ENCODE measurements at regions not wholly inside any gene's neighbourhood (a gene's known extent, or its start where the extent isn't known, plus 50 kb on each side); places are given as distances from the start of the nearest gene placed in this dataset.

GRCh38 chr21:28671549-28672195, 321.0 kb downstream of the LTN1 start:
- FAIRE-seq (no peak), DNase-seq (ENCODE audit: extremely low spot score, insufficient read length, low read depth) (no peak)

GRCh38 chr21:28669971-28670653, 322.6 kb downstream of the LTN1 start:
- no peak for DNase-seq (ENCODE audit: extremely low spot score, insufficient read length, low read depth)
- no peak for FAIRE-seq

GRCh38 chr21:28669321-28669720, 323.4 kb downstream of the LTN1 start:
- DNase-seq (ENCODE audit: extremely low spot score, insufficient read length, low read depth): no peak
- no peak for FAIRE-seq

- no peak for DNase-seq (ENCODE audit: extremely low spot score, insufficient read length, low read depth)
- no peak for FAIRE-seq
Observed at GRCh38 chr21:28663754-28664153, 328.9 kb downstream of the LTN1 start.

DNA sequence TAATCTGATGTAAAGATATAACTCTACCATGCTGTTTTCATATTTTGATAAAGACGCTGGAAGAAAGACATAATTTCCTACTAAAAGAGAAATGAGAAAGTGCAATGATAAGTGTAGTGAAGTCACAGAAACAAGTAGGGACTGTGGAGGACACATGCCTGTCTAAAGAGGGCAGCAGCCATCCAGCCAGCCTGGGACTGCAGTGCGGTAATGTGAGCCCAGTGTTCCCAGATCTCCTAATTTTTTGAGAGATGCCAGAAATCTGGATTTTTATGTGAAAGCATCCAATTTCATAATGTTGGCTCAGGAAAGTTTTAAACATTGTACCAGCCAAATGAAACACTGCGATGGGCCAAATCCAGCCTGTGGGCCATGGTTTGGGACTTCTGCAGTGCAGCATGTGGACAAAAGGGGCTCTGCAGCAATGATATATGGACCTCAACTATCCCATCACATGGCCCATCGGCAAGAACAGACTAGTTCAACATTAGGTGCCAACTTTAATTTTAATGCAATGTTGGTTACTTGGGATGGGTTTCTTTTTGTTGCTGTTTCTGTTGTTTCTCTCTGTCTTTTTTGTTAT, 329.5 kb downstream of the LTN1 start:
- FAIRE-seq: no peak
- no peak for DNase-seq (ENCODE audit: extremely low spot score, insufficient read length, low read depth)

- no peak for DNase-seq (ENCODE audit: extremely low spot score, insufficient read length, low read depth)
- FAIRE-seq: no peak
Observed at GRCh38 chr21:28657566-28657965, 335.1 kb downstream of the LTN1 start.

GRCh38 chr21:28655471-28655870, 337.2 kb downstream of the LTN1 start:
- no peak for DNase-seq (ENCODE audit: extremely low spot score, insufficient read length, low read depth)
- FAIRE-seq: no peak

DNA sequence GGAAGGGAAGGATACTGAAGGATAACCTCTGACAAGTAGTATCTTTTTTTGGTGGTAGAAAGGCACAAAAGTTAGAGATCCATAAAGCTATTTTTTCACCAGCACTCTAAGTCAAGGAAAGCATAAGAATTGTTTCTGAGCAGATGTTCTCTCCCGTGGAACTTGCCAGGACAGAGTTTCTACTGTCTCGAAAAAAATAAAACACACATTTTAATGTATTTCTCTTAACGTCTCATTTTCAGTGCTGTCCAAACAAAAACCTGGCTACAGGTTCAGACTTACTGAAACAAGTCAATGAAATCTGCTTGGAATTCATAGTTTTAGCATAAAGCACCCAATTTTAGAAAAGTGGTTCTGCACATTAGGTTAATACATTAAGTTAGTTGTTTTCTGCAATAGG, 338.3 kb downstream of the LTN1 start:
- no peak for FAIRE-seq
- no peak for DNase-seq (ENCODE audit: extremely low spot score, insufficient read length, low read depth)

DNA sequence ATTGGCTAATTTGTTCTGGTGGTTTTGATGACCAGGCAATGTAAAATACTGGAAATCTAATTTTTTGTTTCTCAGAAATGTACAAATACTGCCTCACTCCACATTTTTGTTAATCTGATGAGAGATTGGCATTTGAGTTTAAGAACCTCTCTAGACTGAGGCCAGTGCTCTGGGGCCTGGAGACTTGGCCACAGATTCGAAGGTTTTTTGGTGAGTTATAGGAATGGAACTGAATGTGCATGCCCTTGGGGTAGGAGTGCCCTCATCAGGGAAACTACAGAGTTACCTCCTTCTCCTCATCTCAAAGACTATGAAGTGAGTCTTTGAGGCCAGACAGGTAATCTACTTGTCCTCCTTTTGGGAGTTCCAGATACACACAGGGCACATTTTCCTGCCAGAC, 347.9 kb downstream of the LTN1 start:
- DNase-seq (ENCODE audit: extremely low spot score, insufficient read length, low read depth) (no peak), FAIRE-seq (no peak)

GRCh38 chr21:28642891-28643290, 349.8 kb downstream of the LTN1 start:
- FAIRE-seq: no peak

GRCh38 chr21:28641731-28642130, 350.9 kb downstream of the LTN1 start:
- no peak for FAIRE-seq
- no peak for DNase-seq (ENCODE audit: extremely low spot score, insufficient read length, low read depth)

More at GRCh38 chr21:28642891-28643290, 349.8 kb downstream of the LTN1 start:
- DNase-seq (ENCODE audit: extremely low spot score, insufficient read length, low read depth): no peak

- no peak for FAIRE-seq
Observed at GRCh38 chr21:28640326-28640725, 352.4 kb downstream of the LTN1 start.

DNA sequence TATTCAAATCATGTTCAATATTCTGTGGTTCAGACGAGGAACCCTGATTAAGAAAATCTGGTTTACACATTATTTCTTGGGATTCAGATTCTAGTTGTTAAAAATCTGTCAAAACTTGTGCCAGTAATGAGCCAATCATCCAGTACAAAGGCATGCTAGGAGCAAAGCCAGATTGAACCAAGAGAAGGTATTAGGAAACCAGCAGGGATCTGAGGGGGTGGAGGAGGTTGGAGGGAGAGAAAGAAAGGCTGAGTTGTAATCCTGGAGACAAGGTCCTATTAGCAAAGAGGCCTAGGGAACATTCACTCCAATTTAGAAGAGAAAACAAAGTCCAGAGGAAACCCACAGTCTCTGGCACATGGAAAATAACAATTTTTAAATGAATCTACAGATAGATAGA, 352.9 kb downstream of the LTN1 start:
- FAIRE-seq: no peak
- no peak for DNase-seq (ENCODE audit: extremely low spot score, insufficient read length, low read depth)

More at GRCh38 chr21:28640326-28640725, 352.4 kb downstream of the LTN1 start:
- DNase-seq (ENCODE audit: extremely low spot score, insufficient read length, low read depth): no peak

DNA sequence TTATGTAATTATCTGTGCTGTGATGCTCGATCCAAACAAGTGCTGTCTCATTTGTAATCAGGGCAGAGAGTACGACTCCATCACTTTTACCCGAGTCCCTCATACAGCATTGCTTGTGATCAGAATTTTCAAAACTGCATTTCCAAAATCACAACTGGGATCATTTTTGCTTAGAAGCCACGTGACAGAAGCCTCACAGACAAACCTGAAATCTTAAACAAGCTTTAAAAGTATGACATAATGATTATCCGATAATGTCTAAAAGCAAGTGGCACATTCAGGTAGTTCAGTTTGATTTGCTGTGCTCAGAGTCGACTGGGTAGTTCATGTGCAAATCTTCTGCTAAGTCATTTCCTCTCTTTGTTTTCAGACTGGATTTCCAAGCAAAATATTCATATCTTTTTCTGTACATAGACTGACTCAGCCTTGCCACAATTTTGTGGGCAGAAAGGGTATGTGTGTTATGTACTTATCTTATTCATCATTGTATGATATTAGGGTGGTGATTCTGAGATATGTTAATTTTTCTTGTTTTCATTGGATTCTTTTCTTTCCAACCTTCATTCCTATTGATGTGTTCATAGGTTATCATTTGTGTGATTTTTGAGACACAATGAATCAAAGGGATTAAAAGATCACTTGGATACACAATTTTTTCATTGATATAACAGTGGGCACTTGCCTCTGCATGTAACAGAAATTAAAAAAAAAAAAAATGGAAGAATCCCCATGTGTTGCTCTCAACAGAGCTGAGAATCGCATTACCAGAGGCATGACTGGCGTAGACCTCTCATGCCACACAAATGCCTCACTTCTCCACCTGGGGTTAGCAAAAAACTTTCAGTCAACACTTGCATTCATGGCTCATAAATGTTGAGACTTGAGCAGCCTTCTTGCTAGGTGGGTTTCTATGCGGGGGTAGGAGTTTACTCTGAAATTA, 355.7 kb downstream of the LTN1 start:
- FAIRE-seq (no peak), DNase-seq (ENCODE audit: extremely low spot score, insufficient read length, low read depth) (no peak)

- no peak for DNase-seq (ENCODE audit: extremely low spot score, insufficient read length, low read depth)
- no peak for FAIRE-seq
Observed at GRCh38 chr21:28635541-28635940, 357.1 kb downstream of the LTN1 start.

GRCh38 chr21:28633839-28634555, 358.7 kb downstream of the LTN1 start:
- FAIRE-seq (no peak), DNase-seq (ENCODE audit: extremely low spot score, insufficient read length, low read depth) (no peak)

GRCh38 chr21:28632755-28633408, 359.8 kb downstream of the LTN1 start:
- no peak for FAIRE-seq
- DNase-seq (ENCODE audit: extremely low spot score, insufficient read length, low read depth): no peak

- no peak for DNase-seq (ENCODE audit: extremely low spot score, insufficient read length, low read depth)
Observed at GRCh38 chr21:28627691-28628090, 365.0 kb downstream of the LTN1 start.

DNA sequence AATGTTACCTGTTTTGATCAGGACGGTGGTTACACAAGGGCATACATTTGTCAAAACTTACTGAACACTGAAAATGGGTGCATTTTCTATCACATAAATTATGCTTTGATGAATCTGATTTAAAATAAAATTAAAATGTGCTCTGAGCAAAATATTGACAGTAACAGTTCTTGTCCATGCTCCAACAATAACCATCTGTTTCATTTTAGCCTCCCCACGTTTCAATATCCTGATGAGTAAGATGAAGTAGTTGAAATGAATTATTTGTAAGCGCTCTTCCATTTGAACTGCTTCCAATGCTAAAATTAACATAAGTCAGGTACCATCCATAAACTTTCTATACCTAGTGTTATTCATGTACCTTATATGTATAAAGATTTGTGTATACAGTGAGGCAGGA, 365.4 kb downstream of the LTN1 start:
- no peak for FAIRE-seq

More at GRCh38 chr21:28627691-28628090, 365.0 kb downstream of the LTN1 start:
- no peak for FAIRE-seq

More for the DNA sequence above, 365.4 kb downstream of the LTN1 start:
- DNase-seq (ENCODE audit: extremely low spot score, insufficient read length, low read depth): no peak

All from GM18507 (cell line).